VCaP (cell line): ENCODE measurements at regions not wholly inside any gene's neighbourhood (a gene's known extent, or its start where the extent isn't known, plus 50 kb on each side); places are given as distances from the start of the nearest gene placed in this dataset.
"Not testable (repeated sequence)": the region's sequence is repeated elsewhere in the genome, so short reads cannot be mapped to it uniquely, and the experiment has no call there.

Experiments used
- H3K27ac ChIP-seq: fragments of 450-650 bp; 2 replicates; pipeline ENCODE4 v1.5.1; 2017
- TF ChIP-seq, protein P1 (sequence below): fragments of 450-650 bp; conservative IDR thresholded peaks from 2 replicates; pipeline ENCODE4 v1.5.1; 2017; ENCODE audit warnings: mild to moderate bottlenecking, moderate library complexity

GRCh38 chr20:5482791-5483190 is 128.0 kb downstream of the GPCPD1 start:
- no peak overlapping the region for H3K27ac ChIP-seq
- TF ChIP-seq, protein P1, sequence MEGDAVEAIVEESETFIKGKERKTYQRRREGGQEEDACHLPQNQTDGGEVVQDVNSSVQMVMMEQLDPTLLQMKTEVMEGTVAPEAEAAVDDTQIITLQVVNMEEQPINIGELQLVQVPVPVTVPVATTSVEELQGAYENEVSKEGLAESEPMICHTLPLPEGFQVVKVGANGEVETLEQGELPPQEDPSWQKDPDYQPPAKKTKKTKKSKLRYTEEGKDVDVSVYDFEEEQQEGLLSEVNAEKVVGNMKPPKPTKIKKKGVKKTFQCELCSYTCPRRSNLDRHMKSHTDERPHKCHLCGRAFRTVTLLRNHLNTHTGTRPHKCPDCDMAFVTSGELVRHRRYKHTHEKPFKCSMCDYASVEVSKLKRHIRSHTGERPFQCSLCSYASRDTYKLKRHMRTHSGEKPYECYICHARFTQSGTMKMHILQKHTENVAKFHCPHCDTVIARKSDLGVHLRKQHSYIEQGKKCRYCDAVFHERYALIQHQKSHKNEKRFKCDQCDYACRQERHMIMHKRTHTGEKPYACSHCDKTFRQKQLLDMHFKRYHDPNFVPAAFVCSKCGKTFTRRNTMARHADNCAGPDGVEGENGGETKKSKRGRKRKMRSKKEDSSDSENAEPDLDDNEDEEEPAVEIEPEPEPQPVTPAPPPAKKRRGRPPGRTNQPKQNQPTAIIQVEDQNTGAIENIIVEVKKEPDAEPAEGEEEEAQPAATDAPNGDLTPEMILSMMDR = no peak

GRCh38 chr20:5481872-5482271 is 128.9 kb downstream of the GPCPD1 start:
- TF ChIP-seq, protein P1 = no peak
- no peak overlapping the region for H3K27ac ChIP-seq

GRCh38 chr20:5480824-5481600 is 129.8 kb downstream of the GPCPD1 start:
- TF ChIP-seq, protein P1 = no peak
- H3K27ac ChIP-seq = no peak overlapping the region

DNA sequence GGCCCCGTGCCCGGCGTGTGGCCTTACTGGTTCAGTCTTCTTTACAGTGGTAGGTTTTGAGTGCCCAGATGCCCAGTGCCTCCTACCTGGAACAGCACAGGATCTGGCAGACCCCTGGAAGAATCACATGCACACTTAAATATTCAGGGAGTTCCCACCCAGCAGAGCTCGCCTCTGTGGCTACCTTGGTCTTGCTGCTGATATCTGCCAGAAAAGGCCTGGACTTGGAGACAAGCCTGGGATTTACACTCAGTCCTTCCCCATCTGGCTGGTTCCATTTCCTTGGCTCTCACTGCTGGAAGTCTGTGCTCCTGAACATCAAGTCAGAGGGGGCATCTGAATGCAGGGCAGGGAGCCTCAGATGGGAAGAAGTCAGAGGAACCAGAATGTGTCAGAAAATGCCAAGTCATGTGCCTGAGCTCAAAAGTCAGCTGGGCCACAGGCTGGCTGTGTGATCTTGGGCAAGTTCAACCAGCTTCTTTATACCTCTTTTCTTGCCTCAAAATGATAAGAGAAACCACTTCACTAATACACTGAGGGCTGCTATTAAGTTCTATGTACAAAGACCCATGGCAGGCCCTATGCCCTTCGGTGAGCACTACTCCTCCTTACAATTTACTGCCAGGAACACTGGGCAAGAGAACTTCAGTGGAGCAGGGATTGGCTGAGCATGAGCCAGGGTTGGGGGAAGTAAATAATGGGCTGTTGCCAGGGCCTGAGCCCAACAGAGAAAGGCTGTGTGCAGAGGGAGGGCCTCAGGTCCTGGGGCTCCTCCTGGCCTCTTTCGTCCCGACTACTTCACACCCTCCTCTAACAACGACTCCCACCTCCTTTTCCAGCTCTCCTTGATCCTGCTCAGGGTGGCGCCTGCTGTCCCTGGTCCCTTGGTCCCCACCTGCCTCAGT is 135.9 kb downstream of the GPCPD1 start:
- TF ChIP-seq, protein P1 = no peak
- H3K27ac ChIP-seq = no peak overlapping the region

DNA sequence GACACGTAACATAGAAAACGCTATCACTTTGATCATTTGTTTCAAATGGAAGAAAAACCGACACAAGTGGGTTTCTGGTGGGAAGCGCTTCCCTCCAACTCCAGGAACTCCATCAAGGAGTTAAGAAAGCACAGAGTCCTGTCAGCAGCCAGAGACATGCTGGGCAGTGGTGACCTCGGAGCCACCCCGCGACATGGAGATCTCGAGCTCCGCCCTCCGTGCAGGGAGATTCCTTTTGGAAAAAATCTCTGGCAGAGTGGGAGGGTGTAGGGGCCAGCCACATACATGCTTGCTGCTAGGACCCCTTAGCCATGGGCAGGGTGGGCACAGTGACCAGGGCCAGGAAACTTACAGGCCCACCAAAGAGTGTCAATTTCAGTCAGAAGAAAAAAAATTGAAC is 138.9 kb downstream of the GPCPD1 start:
- not testable (repeated sequence) for H3K27ac ChIP-seq

- TF ChIP-seq, protein P1 = no peak
- H3K27ac ChIP-seq = no peak overlapping the region
Measured at GRCh38 chr20:5471368-5471767, 139.4 kb downstream of the GPCPD1 start.

- no peak overlapping the region for H3K27ac ChIP-seq
- TF ChIP-seq, protein P1 = no peak
Measured at GRCh38 chr20:5470943-5471342, 139.9 kb downstream of the GPCPD1 start.

- no peak overlapping the region for H3K27ac ChIP-seq
- TF ChIP-seq, protein P1 = no peak
Measured at GRCh38 chr20:5470458-5470857, 140.3 kb downstream of the GPCPD1 start.
